H9 (cell line): ENCODE measurements at regions not wholly inside any gene's neighbourhood (a gene's known extent, or its start where the extent isn't known, plus 50 kb on each side); places are given as distances from the start of the nearest gene placed in this dataset.

Experiments used
- DNase-seq: peaks from one replicate; pipeline ENCODE4 v3.0.0-alpha.2; 2017
- H2AFZ ChIP-seq: one replicate; pipeline ENCODE4 v1.6.1; 2013; ENCODE audit warnings: mild to moderate bottlenecking, low read length, control low read depth, moderate library complexity
- H2AK5ac ChIP-seq: 2 replicates; pipeline ENCODE4 v1.6.1; 2013; ENCODE audit warnings: low read length, control low read depth, mixed read lengths; ENCODE audit not compliant: insufficient read length
- H2BK120ac ChIP-seq: one replicate; pipeline ENCODE4 v1.6.1; 2013; ENCODE audit warnings: low read depth, mild to moderate bottlenecking, low read length, control low read depth, inconsistent platforms; ENCODE audit not compliant: poor library complexity, severe bottlenecking
- H2BK12ac ChIP-seq: 2 replicates; pipeline ENCODE4 v1.6.1; 2013; ENCODE audit warnings: low read length, control low read depth, mixed read lengths, low read depth; ENCODE audit not compliant: insufficient read length
- H2BK15ac ChIP-seq: 2 replicates; pipeline ENCODE4 v1.6.1; 2013; ENCODE audit warnings: low read depth, low read length, control low read depth
- H2BK20ac ChIP-seq: one replicate; pipeline ENCODE4 v1.6.1; 2013; ENCODE audit warnings: low read depth, mild to moderate bottlenecking, low read length, control low read depth, inconsistent platforms; ENCODE audit not compliant: poor library complexity, severe bottlenecking
- H2BK5ac ChIP-seq: 2 replicates; pipeline ENCODE4 v1.6.1; 2013; ENCODE audit warnings: low read length, control low read depth, mixed read lengths; ENCODE audit not compliant: insufficient read length
- H3K14ac ChIP-seq: 2 replicates; pipeline ENCODE4 v1.6.1; 2013; ENCODE audit warnings: low read length, control low read depth; ENCODE audit not compliant: insufficient read depth
- H3K18ac ChIP-seq: 2 replicates; pipeline ENCODE4 v1.6.1; 2013; ENCODE audit warnings: low read depth, mild to moderate bottlenecking, mixed read lengths, low read length, control low read depth; ENCODE audit not compliant: insufficient read length
- H3K23ac ChIP-seq: 2 replicates; pipeline ENCODE4 v1.6.1; 2013; ENCODE audit warnings: low read length, control low read depth, mixed read lengths, low read depth; ENCODE audit not compliant: insufficient read length
- H3K23me2 ChIP-seq: 2 replicates; pipeline ENCODE4 v1.6.1; 2013; ENCODE audit warnings: low read depth, mild to moderate bottlenecking, mixed read lengths, low read length, control low read depth; ENCODE audit not compliant: insufficient read length, poor library complexity, severe bottlenecking
- H3K27ac ChIP-seq: 2 replicates; pipeline ENCODE4 v1.5.1; 2013; ENCODE audit warnings: low read length, control low read depth, mixed read lengths, low read depth; ENCODE audit not compliant: insufficient read length
- H3K27me3 ChIP-seq: 2 replicates; pipeline ENCODE4 v1.6.1; 2013; ENCODE audit warnings: low read length, control low read depth, inconsistent platforms; ENCODE audit not compliant: insufficient read depth
- H3K4ac ChIP-seq: 2 replicates; pipeline ENCODE4 v1.6.1; 2013; ENCODE audit warnings: low read depth, mild to moderate bottlenecking, control low read depth, inconsistent platforms, low read length, moderate library complexity
- H3K4me1 ChIP-seq: 2 replicates; pipeline ENCODE4 v1.6.1; 2013; ENCODE audit warnings: low read length, control low read depth, inconsistent platforms; ENCODE audit not compliant: insufficient read depth
- H3K4me2 ChIP-seq: 2 replicates; pipeline ENCODE4 v1.6.1; 2013; ENCODE audit warnings: low read length, control low read depth, mixed read lengths; ENCODE audit not compliant: insufficient read length, insufficient read depth
- H3K56ac ChIP-seq: 2 replicates; pipeline ENCODE4 v1.6.1; 2013; ENCODE audit warnings: low read depth, mild to moderate bottlenecking, mixed read lengths, low read length, control low read depth; ENCODE audit not compliant: insufficient read length
- H3K79me1 ChIP-seq: 2 replicates; pipeline ENCODE4 v1.6.1; 2013; ENCODE audit warnings: low read depth, mild to moderate bottlenecking, moderate library complexity, low read length, control low read depth, inconsistent platforms; ENCODE audit not compliant: insufficient read depth, poor library complexity, severe bottlenecking
- H3K79me2 ChIP-seq: 2 replicates; pipeline ENCODE4 v1.6.1; 2013; ENCODE audit warnings: low read length, control low read depth, inconsistent platforms; ENCODE audit not compliant: insufficient read depth
- H3K9ac ChIP-seq: 2 replicates; pipeline ENCODE4 v1.6.1; 2013; ENCODE audit warnings: low read length, control low read depth, mixed read lengths; ENCODE audit not compliant: insufficient read length; ENCODE audit errors: extremely low read depth
- H3K9me3 ChIP-seq: one replicate; pipeline ENCODE4 v1.6.1; 2013; ENCODE audit warnings: low read depth, low read length, inconsistent platforms; ENCODE audit not compliant: control insufficient read depth
- H3T11ph ChIP-seq: one replicate; pipeline ENCODE4 v1.6.1; 2013; ENCODE audit warnings: mild to moderate bottlenecking, low read length, control low read depth, inconsistent platforms
- H4K20me1 ChIP-seq: one replicate; pipeline ENCODE4 v1.6.1; 2013; ENCODE audit not compliant: control insufficient read depth, insufficient read length, insufficient read depth
- H4K5ac ChIP-seq: 2 replicates; pipeline ENCODE4 v1.6.1; 2013; ENCODE audit warnings: low read depth, mild to moderate bottlenecking, mixed read lengths, low read length, control low read depth; ENCODE audit not compliant: insufficient read length
- H4K8ac ChIP-seq: replicated peaks from 2 replicates; pipeline ENCODE4 v1.6.1; 2013; ENCODE audit warnings: low read length, control low read depth, mixed read lengths, low read depth; ENCODE audit not compliant: insufficient read length
- H4K91ac ChIP-seq: 2 replicates; pipeline ENCODE4 v1.6.1; 2013; ENCODE audit warnings: low read depth, mild to moderate bottlenecking, moderate library complexity, mixed read lengths, low read length, control low read depth; ENCODE audit not compliant: insufficient read length
- H3K27ac Mint-ChIP-seq, 3 experiments: 2 replicates in 2 of 3; 3 replicates in 1 of 3; pipeline ENCODE4 v1.8.0; 2020 to 2021; ENCODE audit warnings: mixed read lengths in 3 of 3, mild to moderate bottlenecking in 1 of 3, moderate library complexity in 1 of 3
- H3K27me3 Mint-ChIP-seq: 2 replicates; pipeline ENCODE4 v1.8.0; 2021; ENCODE audit warnings: low read depth, mild to moderate bottlenecking, moderate library complexity, mixed read lengths
- H3K36me3 Mint-ChIP-seq, 3 experiments: 2 replicates in 2 of 3; 3 replicates in 1 of 3; pipeline ENCODE4 v1.8.0; 2020 to 2021; ENCODE audit warnings: low read depth in 3 of 3, mixed read lengths in 3 of 3; ENCODE audit not compliant: insufficient read depth in 1 of 3
- H3K4me1 Mint-ChIP-seq, 2 experiments: 2 replicates each; pipeline ENCODE4 v1.8.0; 2020; ENCODE audit warnings: mixed read lengths in 2 of 2
- H3K4me3 Mint-ChIP-seq, 2 experiments: 2 replicates in 1 of 2; 3 replicates in 1 of 2; pipeline ENCODE4 v1.8.0; 2020 to 2021; ENCODE audit warnings: mild to moderate bottlenecking in 2 of 2, mixed read lengths in 2 of 2, moderate library complexity in 1 of 2
- H3K9me3 Mint-ChIP-seq, 2 experiments: 2 replicates in 1 of 2; 3 replicates in 1 of 2; pipeline ENCODE4 v1.8.0; 2020; ENCODE audit warnings: mild to moderate bottlenecking in 2 of 2, mixed read lengths in 2 of 2, moderate library complexity in 1 of 2
- WGBS: extraction: QIAGEN DNeasy Blood & Tissue Kit; methylation state at CpG from one replicate; pipeline ENCODE4 v1.1.7; 2013; ENCODE audit warnings: missing lambda C conversion rate, low lambda C conversion rate, mixed read lengths; ENCODE audit not compliant: insufficient read length; ENCODE audit errors: extremely low coverage; 5-methylcytosine and 5-hydroxymethylcytosine counted together
- TF ChIP-seq, protein P1 (sequence below): fragments of 200-600 bp; sonication (generic); conservative IDR thresholded peaks from 3 replicates; pipeline ENCODE4 v1.8.0; 2021; ENCODE audit warnings: antibody characterized with exemption, mild to moderate bottlenecking

DNA sequence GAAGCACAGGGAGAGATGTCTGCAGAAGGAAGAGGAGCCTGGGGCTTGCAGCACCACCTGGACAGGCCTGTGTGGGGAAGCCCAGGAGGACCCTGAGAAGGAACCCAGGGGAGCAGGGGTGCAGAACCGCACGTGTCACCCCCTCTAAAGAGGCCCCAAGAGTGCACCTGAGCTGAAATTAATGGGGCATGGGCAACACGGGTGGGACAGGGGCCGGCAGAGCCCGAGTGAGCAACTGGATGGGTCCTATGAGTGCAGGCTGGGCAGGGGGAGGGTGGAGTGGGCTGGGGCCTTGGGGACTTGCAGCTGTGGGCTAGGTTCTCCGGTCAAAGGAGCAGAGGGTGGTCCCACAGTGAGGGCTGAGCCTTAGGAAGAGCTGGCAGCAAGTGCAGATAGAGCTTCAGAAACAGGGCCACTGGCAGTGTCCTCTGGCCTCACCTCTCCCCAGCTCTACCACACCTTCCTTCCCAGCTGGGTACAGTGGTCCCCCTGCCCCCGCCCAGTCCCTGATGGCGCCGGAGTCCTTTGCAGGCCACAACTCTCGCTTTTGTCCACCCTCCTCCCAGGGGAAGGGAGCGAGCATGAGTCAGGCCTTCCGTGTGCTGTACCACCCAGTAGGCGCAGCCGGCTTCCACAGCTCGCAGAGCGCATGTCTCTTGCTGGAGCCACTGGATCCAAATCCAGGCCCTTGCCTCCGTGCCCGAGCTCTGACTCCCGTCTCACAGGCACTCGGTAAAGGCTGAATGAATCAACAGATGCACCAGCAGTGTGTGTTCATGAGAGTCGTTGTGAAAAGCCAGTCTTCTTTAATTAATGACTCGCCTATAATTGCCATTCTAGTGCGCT is 131.6 kb downstream of the HMX1 start:
- Histone ChIP-seq H3K23ac (no peak overlapping the region), H3K14ac (peak overlapping the region; percentile 8; the same call in 1 of the 2 replicates), H3K4me1 (no peaks in the 10 kb centered on the region), H2AFZ (no peak overlapping the region), H3K18ac (no peak overlapping the region), H4K8ac (no peak overlapping the region), H2BK20ac (no peak overlapping the region), H2BK12ac (no peak overlapping the region), H2AK5ac (no peak overlapping the region), H3T11ph (no peak overlapping the region), H4K91ac (no peak overlapping the region), H2BK120ac (no peak overlapping the region), H2BK5ac (no peak overlapping the region), H3K23me2 (no peaks in the 10 kb centered on the region), H3K27me3 (no peaks in the 10 kb centered on the region), H3K9ac (no peak overlapping the region), H4K20me1 (no peaks in the 10 kb centered on the region), H3K9me3 (no peaks in the 10 kb centered on the region), H4K5ac (no peak overlapping the region), H3K56ac (no peak overlapping the region), H3K79me1 (no peaks in the 10 kb centered on the region), H3K79me2 (no peaks in the 10 kb centered on the region), H2BK15ac (no peak overlapping the region), H3K4ac (no peak overlapping the region), H3K4me2 (no peak overlapping the region), H3K27ac (no peak overlapping the region)
- Mint-ChIP-seq H3K27me3 (peaks cover 5% of the 10 kb centered on the region), H3K36me3 (no peaks in the 10 kb centered on the region; a peak in 1 of 7 replicates), H3K4me1 (peaks cover 8 to 21% of the 10 kb centered on the region in 2 experiments), H3K27ac (no peak overlapping the region), H3K9me3 (peaks cover 0 to 4% of the 10 kb centered on the region in 2 experiments; a peak in 3 of 5 replicates), H3K4me3 (no peak overlapping the region)
- TF ChIP-seq, protein P1, sequence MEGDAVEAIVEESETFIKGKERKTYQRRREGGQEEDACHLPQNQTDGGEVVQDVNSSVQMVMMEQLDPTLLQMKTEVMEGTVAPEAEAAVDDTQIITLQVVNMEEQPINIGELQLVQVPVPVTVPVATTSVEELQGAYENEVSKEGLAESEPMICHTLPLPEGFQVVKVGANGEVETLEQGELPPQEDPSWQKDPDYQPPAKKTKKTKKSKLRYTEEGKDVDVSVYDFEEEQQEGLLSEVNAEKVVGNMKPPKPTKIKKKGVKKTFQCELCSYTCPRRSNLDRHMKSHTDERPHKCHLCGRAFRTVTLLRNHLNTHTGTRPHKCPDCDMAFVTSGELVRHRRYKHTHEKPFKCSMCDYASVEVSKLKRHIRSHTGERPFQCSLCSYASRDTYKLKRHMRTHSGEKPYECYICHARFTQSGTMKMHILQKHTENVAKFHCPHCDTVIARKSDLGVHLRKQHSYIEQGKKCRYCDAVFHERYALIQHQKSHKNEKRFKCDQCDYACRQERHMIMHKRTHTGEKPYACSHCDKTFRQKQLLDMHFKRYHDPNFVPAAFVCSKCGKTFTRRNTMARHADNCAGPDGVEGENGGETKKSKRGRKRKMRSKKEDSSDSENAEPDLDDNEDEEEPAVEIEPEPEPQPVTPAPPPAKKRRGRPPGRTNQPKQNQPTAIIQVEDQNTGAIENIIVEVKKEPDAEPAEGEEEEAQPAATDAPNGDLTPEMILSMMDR: no peak
- WGBS: no CpG with 5 or more reads among the region's 23 CpGs
- peak; percentile 32 for DNase-seq
